Mucosa of rectum (tissue), 2 donors: ENCODE measurements at regions not wholly inside any gene's neighbourhood (a gene's known extent, or its start where the extent isn't known, plus 50 kb on each side); places are given as distances from the start of the nearest gene placed in this dataset.

Source experiments
- H3K27ac ChIP-seq, 2 donors: one replicate each; pipeline ENCODE4 v1.7.0; 2013; ENCODE audit warnings: inconsistent platforms in 2 of 2, low read depth in 2 of 2, low read length in 2 of 2
- H3K27me3 ChIP-seq, 2 donors: one replicate each; pipeline ENCODE4 v1.7.0; 2013; ENCODE audit warnings: low read length in 2 of 2; ENCODE audit not compliant: control insufficient read depth in 2 of 2, insufficient read depth in 2 of 2
- H3K36me3 ChIP-seq, 2 donors: one replicate each; pipeline ENCODE4 v1.7.0; 2013; ENCODE audit warnings: low read length in 2 of 2; ENCODE audit not compliant: control insufficient read depth in 2 of 2, insufficient read depth in 2 of 2
- H3K4me1 ChIP-seq, 2 donors: one replicate each; pipeline ENCODE4 v1.7.0; 2013; ENCODE audit warnings: low read length in 2 of 2, mild to moderate bottlenecking in 1 of 2; ENCODE audit not compliant: control insufficient read depth in 2 of 2, insufficient read depth in 2 of 2
- H3K4me3 ChIP-seq, 2 donors: one replicate each; pipeline ENCODE4 v1.7.0; 2013; ENCODE audit warnings: low read length in 2 of 2
- H3K9ac ChIP-seq, 2 donors: one replicate each; pipeline ENCODE4 v1.7.0; 2013; ENCODE audit warnings: low read length in 2 of 2, low read depth in 1 of 2, mild to moderate bottlenecking in 1 of 2
- H3K9me3 ChIP-seq, 2 donors: one replicate each; pipeline ENCODE4 v1.7.0; 2013; ENCODE audit warnings: low read length in 2 of 2; ENCODE audit not compliant: control insufficient read depth in 2 of 2
- donor health status: healthy.
- donor health status: Normal muscosa, but diverticular disease.

DNA sequence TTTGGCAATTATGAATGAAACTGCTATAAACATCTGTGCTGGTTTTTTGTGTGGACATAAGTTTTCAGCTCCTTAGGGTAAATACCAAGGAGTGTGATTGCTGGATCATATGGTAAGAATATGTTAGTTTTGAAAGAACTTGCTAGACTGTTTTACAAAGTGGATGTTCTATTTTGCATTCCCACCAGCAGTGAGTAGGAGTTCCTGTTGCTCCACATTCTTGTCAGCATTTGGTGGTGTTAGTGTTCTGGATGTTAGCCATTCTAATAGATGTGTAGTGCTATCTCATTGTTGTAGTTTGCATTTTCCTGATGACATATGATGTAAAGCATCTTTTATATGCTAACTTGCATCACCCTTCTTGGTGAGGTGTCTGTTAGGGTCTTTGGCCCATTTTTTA, 304.6 kb downstream of the NUP35 start:
- H3K9me3 ChIP-seq: no peaks in the 10 kb centered on the region
- H3K9ac ChIP-seq: no peak overlapping the region
- H3K27ac ChIP-seq: no peak overlapping the region
- H3K4me3 ChIP-seq: no peak overlapping the region
- H3K36me3 ChIP-seq: no peaks in the 10 kb centered on the region
- H3K27me3 ChIP-seq: no peaks in the 10 kb centered on the region
- no peaks in the 10 kb centered on the region for H3K4me1 ChIP-seq

DNA sequence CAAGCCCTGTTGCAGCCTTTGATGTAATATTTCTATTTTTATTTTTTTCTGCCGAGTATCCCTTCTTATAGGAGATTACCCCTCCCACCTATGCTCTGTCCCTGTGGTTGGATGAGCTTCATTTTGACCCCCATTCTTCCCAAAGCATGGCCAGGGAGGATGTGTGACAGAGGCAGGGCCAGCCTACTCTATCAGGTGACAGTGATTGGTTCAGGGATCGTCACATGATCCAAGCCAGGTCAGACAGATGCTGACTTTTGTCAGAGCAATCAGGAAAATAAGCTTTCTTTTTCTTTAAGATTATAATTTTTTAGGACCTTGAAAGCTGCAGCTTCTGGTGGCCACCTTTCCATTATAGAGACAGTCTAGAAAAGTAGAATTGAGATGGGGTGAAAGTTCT, 314.3 kb downstream of the NUP35 start:
- H3K4me3 ChIP-seq: no peak overlapping the region
- H3K36me3 ChIP-seq: no peaks in the 10 kb centered on the region
- H3K4me1 ChIP-seq: no peaks in the 10 kb centered on the region
- H3K9me3 ChIP-seq: no peaks in the 10 kb centered on the region
- no peak overlapping the region for H3K9ac ChIP-seq
- H3K27me3 ChIP-seq: no peaks in the 10 kb centered on the region
- H3K27ac ChIP-seq: no peak overlapping the region

GRCh38 chr2:183455056-183455455, 330.8 kb downstream of the NUP35 start:
- Histone ChIP-seq H3K27me3 (no peaks in the 10 kb centered on the region), H3K9ac (no peak overlapping the region), H3K27ac (no peak overlapping the region), H3K4me1 (no peaks in the 10 kb centered on the region), H3K9me3 (no peaks in the 10 kb centered on the region), H3K4me3 (no peak overlapping the region), H3K36me3 (no peaks in the 10 kb centered on the region)

DNA sequence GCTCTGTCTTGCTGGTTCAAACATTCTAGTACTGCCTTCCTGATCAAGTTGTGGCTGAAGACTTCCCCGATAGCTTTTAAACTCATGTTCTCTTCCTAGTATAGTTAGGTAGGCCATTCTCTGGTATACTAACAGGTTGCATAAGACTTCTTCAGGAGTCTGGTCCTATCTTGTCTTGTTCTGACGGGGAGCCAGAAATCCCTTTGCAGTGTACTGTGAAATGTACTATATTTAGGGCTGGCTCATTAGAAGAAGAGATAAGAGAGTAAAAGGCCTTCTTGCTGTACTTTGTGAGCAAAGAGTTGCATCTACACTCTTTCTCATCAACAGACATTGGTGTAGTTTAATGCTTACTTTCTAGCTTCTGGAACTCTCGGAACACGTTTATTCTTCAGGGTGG, 331.9 kb downstream of the NUP35 start:
- H3K4me3 ChIP-seq: no peak overlapping the region
- no peak overlapping the region for H3K9ac ChIP-seq
- no peaks in the 10 kb centered on the region for H3K4me1 ChIP-seq
- H3K9me3 ChIP-seq: no peaks in the 10 kb centered on the region
- H3K36me3 ChIP-seq: no peaks in the 10 kb centered on the region
- no peak overlapping the region for H3K27ac ChIP-seq
- no peaks in the 10 kb centered on the region for H3K27me3 ChIP-seq

- Histone ChIP-seq H3K4me1 (no peaks in the 10 kb centered on the region), H3K9me3 (no peaks in the 10 kb centered on the region), H3K4me3 (no peak overlapping the region), H3K9ac (no peak overlapping the region), H3K36me3 (no peaks in the 10 kb centered on the region), H3K27me3 (no peaks in the 10 kb centered on the region), H3K27ac (no peak overlapping the region)
Observed at GRCh38 chr2:183458460-183458859, 334.2 kb downstream of the NUP35 start.

- Histone ChIP-seq H3K4me3 (no peak overlapping the region), H3K4me1 (no peaks in the 10 kb centered on the region), H3K27me3 (no peaks in the 10 kb centered on the region), H3K9me3 (no peaks in the 10 kb centered on the region), H3K9ac (no peak overlapping the region), H3K27ac (no peak overlapping the region), H3K36me3 (no peaks in the 10 kb centered on the region)
Observed at GRCh38 chr2:183459466-183459865, 335.2 kb downstream of the NUP35 start.

- Histone ChIP-seq H3K9me3 (no peaks in the 10 kb centered on the region), H3K9ac (no peak overlapping the region), H3K36me3 (no peaks in the 10 kb centered on the region), H3K4me1 (no peaks in the 10 kb centered on the region), H3K27ac (no peak overlapping the region), H3K27me3 (no peaks in the 10 kb centered on the region), H3K4me3 (no peak overlapping the region)
Observed at GRCh38 chr2:183463821-183464220, 339.6 kb downstream of the NUP35 start.

DNA sequence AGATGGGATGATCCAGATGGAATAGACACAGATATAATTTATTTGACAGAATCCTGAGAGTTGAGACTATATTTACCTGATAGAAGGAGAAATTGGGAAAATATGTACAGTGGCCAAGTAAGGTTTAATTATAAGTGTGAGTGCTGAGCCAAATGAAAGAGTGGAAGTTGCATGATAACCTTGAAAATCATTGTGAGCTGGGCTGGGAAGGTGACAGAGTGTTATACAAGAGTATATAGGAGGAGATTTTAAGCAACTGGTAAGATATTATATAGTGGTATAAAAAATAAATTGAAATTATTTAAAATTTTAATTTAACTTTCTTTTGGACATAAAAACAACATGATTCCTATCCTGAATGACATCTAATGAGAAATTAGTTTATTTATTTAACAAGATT, 340.8 kb downstream of the NUP35 start:
- Histone ChIP-seq H3K27ac (no peak overlapping the region), H3K36me3 (no peaks in the 10 kb centered on the region), H3K9ac (no peak overlapping the region), H3K4me3 (no peak overlapping the region), H3K4me1 (no peaks in the 10 kb centered on the region), H3K9me3 (peaks cover 0 to 4% of the 10 kb centered on the region in 2 donors), H3K27me3 (no peaks in the 10 kb centered on the region)

DNA sequence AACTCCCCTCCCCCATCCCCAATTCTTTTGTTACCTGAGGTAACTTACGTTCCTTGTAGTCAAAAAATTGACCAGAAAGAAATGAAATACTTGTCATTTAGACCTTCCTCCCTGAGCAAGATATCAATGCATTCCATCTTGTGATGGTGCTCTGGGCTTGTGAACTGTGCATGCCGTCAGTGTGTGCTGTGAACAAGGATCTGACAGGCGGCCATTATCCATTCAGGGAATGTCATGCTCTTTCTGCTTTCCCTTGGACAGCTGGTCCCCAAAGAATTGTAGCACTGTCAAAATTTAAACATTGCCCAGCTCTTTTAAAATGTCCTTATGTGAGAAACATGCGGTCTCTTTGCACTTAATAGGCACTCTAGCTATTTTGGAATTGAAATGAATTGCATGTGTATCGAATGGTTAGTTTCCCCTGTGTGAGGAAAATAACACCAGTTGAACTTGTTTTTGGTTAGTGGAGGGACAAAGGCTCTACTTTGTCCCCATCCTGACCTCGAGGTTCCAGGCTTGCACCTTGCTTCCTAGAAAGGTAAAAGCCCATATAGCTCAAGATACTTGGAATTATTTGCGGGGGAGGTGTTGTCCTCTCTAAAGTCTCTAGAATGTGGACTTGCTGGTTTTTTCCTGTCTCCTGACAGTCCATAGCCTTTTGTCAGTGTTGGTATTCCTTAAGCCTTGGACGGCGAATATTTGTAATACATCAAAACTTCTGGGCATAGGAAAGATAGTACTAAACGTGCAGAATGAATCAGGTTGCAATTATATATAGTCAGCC, 350.9 kb downstream of the NUP35 start:
- Histone ChIP-seq H3K27me3 (no peaks in the 10 kb centered on the region), H3K27ac (no peak overlapping the region), H3K9me3 (no peaks in the 10 kb centered on the region), H3K4me3 (no peak overlapping the region), H3K4me1 (no peaks in the 10 kb centered on the region), H3K9ac (no peak overlapping the region), H3K36me3 (no peaks in the 10 kb centered on the region)

GRCh38 chr2:183476490-183476889, 352.2 kb downstream of the NUP35 start:
- no peaks in the 10 kb centered on the region for H3K4me1 ChIP-seq
- no peaks in the 10 kb centered on the region for H3K27me3 ChIP-seq
- no peaks in the 10 kb centered on the region for H3K36me3 ChIP-seq

More at GRCh38 chr2:183476490-183476889, 352.2 kb downstream of the NUP35 start:
- Histone ChIP-seq H3K9ac (no peak overlapping the region), H3K9me3 (no peaks in the 10 kb centered on the region), H3K4me3 (no peak overlapping the region), H3K27ac (no peak overlapping the region)
